K562 (cell line): ENCODE measurements at regions not wholly inside any gene's neighbourhood (a gene's known extent, or its start where the extent isn't known, plus 50 kb on each side); places are given as distances from the start of the nearest gene placed in this dataset.

Experiments
- ATAC-seq: fragments of 200-7000 bp; cut with Tn5 transposase; 3 replicates; pipeline ENCODE4 v1.9.1; 2020; ENCODE audit warnings: moderate library complexity
- BruUV-seq: library from RNA; stranded (reverse); fragments of 400-500 nt; replicated peaks from 2 replicates; lab custom pipeline; 2021; lab: Mats Ljungman, UMichigan
- CTCF ChIA-PET: fragments of 300-600 bp; formaldehyde crosslinking; extraction: SDS; loops from one replicate; lab custom pipeline; 2021; ENCODE audit warnings: low intra/inter-chr PET ratio; lab: Yijun Ruan, JAX
- POLR2A ChIA-PET: fragments of 300-600, 350-650 bp; sonication (Branson Sonifier 250); formaldehyde crosslinking; extraction: SDS; loops from one replicate; lab custom pipeline; 2021; ENCODE audit warnings: antibody characterized with exemption, inconsistent platforms; lab: Yijun Ruan, JAX
- DNase-seq, 4 experiments: peaks; one replicate each; pipeline versions ENCODE4 v3.0.0 to v3.0.0-alpha.2; 2011 to 2018; ENCODE audit warnings: low spot score in 3 of 4, mixed read lengths in 3 of 4; ENCODE audit errors: extremely low read depth in 1 of 4
- FAIRE-seq: peaks from 2 replicates; lab custom pipeline; 2011; peaks lifted over from hg19 to GRCh38; lab: Jason Lieb, UNC
- H2AFZ ChIP-seq: 2 replicates; pipeline ENCODE4 v1.6.0; 2011; ENCODE audit warnings: low read depth, low read length, control low read depth, inconsistent platforms
- H3K27ac ChIP-seq: fragments of 200-600 bp; 3 replicates; pipeline ENCODE4 v1.8.0; 2011; ENCODE audit warnings: low read depth, mild to moderate bottlenecking, control low read depth, inconsistent platforms, low read length, moderate library complexity, mixed read lengths; ENCODE audit errors: extremely low read depth
- H3K27me3 ChIP-seq, 2 experiments: fragments of 300-600 bp in 1 of 2; 2 replicates in 1 of 2; 3 replicates in 1 of 2; pipeline versions ENCODE4 v1.6.0 to v1.8.0; 2011; ENCODE audit warnings: inconsistent platforms in 2 of 2, low read length in 2 of 2, mild to moderate bottlenecking in 1 of 2, mixed read lengths in 1 of 2, moderate library complexity in 1 of 2; ENCODE audit not compliant: control insufficient read depth in 2 of 2, insufficient read depth in 2 of 2
- H3K36me3 ChIP-seq: fragments of 300-600 bp; 3 replicates; pipeline ENCODE4 v1.8.0; 2011; ENCODE audit warnings: mild to moderate bottlenecking, low read length, inconsistent platforms; ENCODE audit not compliant: control insufficient read depth, insufficient read depth
- H3K4me1 ChIP-seq, 2 experiments: fragments of 200-600 bp in 1 of 2; replicated peaks in 1 of 2; 2 replicates in 1 of 2; 3 replicates in 1 of 2; pipeline versions ENCODE4 v1.5.1 to v1.8.0; 2011; ENCODE audit warnings: inconsistent platforms in 2 of 2, low read length in 2 of 2, mild to moderate bottlenecking in 1 of 2, mixed read lengths in 1 of 2, moderate library complexity in 1 of 2; ENCODE audit not compliant: control insufficient read depth in 2 of 2, insufficient read depth in 2 of 2
- H3K4me2 ChIP-seq: 2 replicates; pipeline ENCODE4 v1.6.1; 2011; ENCODE audit warnings: low read length, control low read depth, inconsistent platforms, mixed read lengths; ENCODE audit not compliant: insufficient read depth
- H3K4me3 ChIP-seq: fragments of 200-600 bp; sonication (generic), shearing (Covaris generic); 2 replicates; pipeline ENCODE4 v1.5.1; 2016; ENCODE audit warnings: control low read depth, inconsistent platforms
- H3K79me2 ChIP-seq: fragments of 200-600 bp; 3 replicates; pipeline ENCODE4 v1.8.0; 2011; ENCODE audit warnings: low read length, inconsistent platforms; ENCODE audit not compliant: control insufficient read depth, insufficient read depth
- H3K9ac ChIP-seq, 2 experiments: 2 replicates each; pipeline versions ENCODE4 v1.6.0 to v1.6.1; 2011; ENCODE audit warnings: low read depth in 2 of 2, low read length in 2 of 2, control low read depth in 1 of 2, inconsistent platforms in 1 of 2, mild to moderate bottlenecking in 1 of 2, mixed read lengths in 1 of 2; ENCODE audit not compliant: insufficient read depth in 1 of 2
- H3K9me1 ChIP-seq: one replicate; pipeline ENCODE4 v1.6.0; 2011; ENCODE audit warnings: inconsistent platforms, mild to moderate bottlenecking, low read length, moderate library complexity; ENCODE audit not compliant: control insufficient read depth, insufficient read depth
- H3K9me3 ChIP-seq: replicated peaks from 2 replicates; pipeline ENCODE4 v1.5.1; 2011; ENCODE audit warnings: low read depth, low read length, inconsistent platforms; ENCODE audit not compliant: control insufficient read depth, insufficient read depth
- H4K20me1 ChIP-seq: replicated peaks from 2 replicates; pipeline ENCODE4 v1.6.1; 2011; ENCODE audit warnings: low read length, inconsistent platforms, mixed read lengths; ENCODE audit not compliant: control insufficient read depth, insufficient read depth
- ARID2 ChIP-seq: fragments of 450-650 bp; IDR thresholded peaks from 2 replicates; pipeline ENCODE4 v1.6.1; 2017; ENCODE audit warnings: antibody characterized with exemption, mild to moderate bottlenecking
- ARID3B ChIP-seq: fragments of 250-450 bp; sonication (Bioruptor Pico); IDR thresholded peaks from 2 replicates; pipeline ENCODE4 v1.4.0; 2020; ENCODE audit warnings: borderline replicate concordance
- CBX5 ChIP-seq: IDR thresholded peaks from 2 replicates; pipeline ENCODE4 v1.6.1; 2014; ENCODE audit warnings: low read depth, borderline replicate concordance
- NR0B1 ChIP-seq: fragments of 450-650 bp; IDR thresholded peaks from one replicate; pipeline ENCODE4 v1.6.1; 2018; ENCODE audit warnings: mild to moderate bottlenecking, moderate library complexity; ENCODE audit not compliant: partially characterized antibody
- PHF8 ChIP-seq: fragments of 200-600 bp; sonication (generic); IDR thresholded peaks from 2 replicates; pipeline ENCODE4 v1.6.1; 2012; ENCODE audit warnings: mixed run types, mild to moderate bottlenecking, inconsistent platforms, low read length, moderate library complexity, borderline replicate concordance
- PML ChIP-seq: IDR thresholded peaks from 2 replicates; pipeline ENCODE4 v1.6.1; 2012; ENCODE audit warnings: low read length, inconsistent platforms
- SIRT6 ChIP-seq: IDR thresholded peaks from one replicate; pipeline ENCODE4 v1.6.1; 2012; ENCODE audit warnings: low read depth, mild to moderate bottlenecking, control low read depth, inconsistent platforms, low read length, moderate library complexity
- THAP7 ChIP-seq: fragments of 250-450 bp; sonication (Bioruptor Pico); IDR thresholded peaks from 2 replicates; pipeline ENCODE4 v1.5.0; 2021
- ZFP36 ChIP-seq: fragments of 150-350 bp; IDR thresholded peaks from 2 replicates; pipeline ENCODE4 v1.6.1; 2018; ENCODE audit warnings: low read length, low read depth; ENCODE audit not compliant: partially characterized antibody
- ZNF318 ChIP-seq, 2 experiments: fragments of 450-650 bp; IDR thresholded peaks; 2 replicates each; pipeline ENCODE4 v1.6.1; 2016; ENCODE audit warnings: mild to moderate bottlenecking in 2 of 2, borderline replicate concordance in 1 of 2, low read depth in 1 of 2, moderate library complexity in 1 of 2
- ZNF57 ChIP-seq: fragments of 450-650 bp; formaldehyde crosslinking; IDR thresholded peaks from 2 replicates; pipeline ENCODE4 v1.4.0; 2020; ENCODE audit warnings: mild to moderate bottlenecking, moderate library complexity
- ZNF717 ChIP-seq: fragments of 250-450 bp; sonication (Bioruptor Pico); IDR thresholded peaks from 2 replicates; pipeline ENCODE4 v1.5.0; 2021
- WGBS: fragments of 100-300 bp; shearing (Covaris generic); methylation state at CpG from one replicate; pipeline ENCODE4 v1.1.6; 2016; ENCODE audit warnings: low coverage, mixed read lengths; ENCODE audit not compliant: insufficient coverage; ENCODE audit errors: missing lambda C conversion rate; 5-methylcytosine and 5-hydroxymethylcytosine counted together
- in situ Hi-C: fragments of 300-500 bp; cut with MboI; formaldehyde crosslinking; loops from 4 replicates; pipeline ENCODE4 v1.15.0; 2018; ENCODE audit warnings: inconsistent platforms, mixed read lengths
- intact Hi-C: fragments of 100-400 bp; cut with micrococcal nuclease; formaldehyde crosslinking; loops from 2 replicates; pipeline ENCODE4 v1.14.2; 2022

GRCh38 chr2:6353669-6354068 is 512.0 kb downstream of the CMPK2 start:
- ATAC-seq (no peak), FAIRE-seq (no peak), DNase-seq (no peak)
- no peak overlapping the region for H3K4me2 ChIP-seq
- H3K4me3 ChIP-seq = no peak overlapping the region
- in situ Hi-C loops = no loop called here
- H3K9ac ChIP-seq = no peak overlapping the region
- H3K27ac ChIP-seq = no peak overlapping the region
- no peaks in the 10 kb centered on the region for H4K20me1 ChIP-seq
- no peaks in the 10 kb centered on the region for H3K9me3 ChIP-seq
- no peaks in the 10 kb centered on the region for H3K27me3 ChIP-seq
- no TSS peak for BruUV-seq
- no peaks in the 10 kb centered on the region for H3K4me1 ChIP-seq
- H3K36me3 ChIP-seq = no peaks in the 10 kb centered on the region
- intact Hi-C loops = no loop called here
- WGBS = 3% methylated on average over 4 of the region's 4 CpGs
- H2AFZ ChIP-seq = no peak overlapping the region
- POLR2A ChIA-PET = no interaction called here
- H3K9me1 ChIP-seq = no peaks in the 10 kb centered on the region
- no peaks in the 10 kb centered on the region for H3K79me2 ChIP-seq
- CTCF ChIA-PET = no interaction called here
- TF ChIP-seq PML = no peak
- TF ChIP-seq ZNF318 (IDR thresholded peaks at IDR 0.05; ENCODE audit: borderline replicate concordance in 1 of 2, low read depth in 1 of 2) = no peak
- TF ChIP-seq ZFP36 = no peak
- TF ChIP-seq ZNF57 (CRISPR knock-in tag) = no peak
- no peak for TF ChIP-seq ZNF717 (CRISPR knock-in tag)
- TF ChIP-seq PHF8 = no peak
- TF ChIP-seq ARID3B (CRISPR knock-in tag) = no peak
- TF ChIP-seq ARID2 = no peak
- no peak for TF ChIP-seq THAP7
- no peak for TF ChIP-seq CBX5
- no peak for TF ChIP-seq SIRT6
- no peak for TF ChIP-seq NR0B1
